Ectodermal cell (in vitro differentiated cells): ENCODE measurements at regions not wholly inside any gene's neighbourhood (a gene's known extent, or its start where the extent isn't known, plus 50 kb on each side); places are given as distances from the start of the nearest gene placed in this dataset.

Experiments used
- H3K27ac ChIP-seq: 2 replicates; pipeline ENCODE4 v1.7.0; 2013; ENCODE audit warnings: mild to moderate bottlenecking, low read depth, low read length; ENCODE audit not compliant: insufficient read depth, poor library complexity, severe bottlenecking
- H3K27me3 ChIP-seq: 2 replicates; pipeline ENCODE4 v1.7.0; 2013; ENCODE audit warnings: mild to moderate bottlenecking, low read length; ENCODE audit not compliant: insufficient read depth, control insufficient read depth, poor library complexity, severe bottlenecking
- H3K36me3 ChIP-seq: one replicate; pipeline ENCODE4 v1.7.0; 2013; ENCODE audit warnings: low read length; ENCODE audit not compliant: control insufficient read depth, insufficient read depth
- H3K4me1 ChIP-seq: one replicate; pipeline ENCODE4 v1.7.0; 2013; ENCODE audit warnings: low read length; ENCODE audit not compliant: control insufficient read depth, insufficient read depth
- H3K4me3 ChIP-seq: 2 replicates; pipeline ENCODE4 v1.7.0; 2013; ENCODE audit warnings: low read depth, low read length, control low read depth; ENCODE audit not compliant: insufficient read depth
- H3K9me3 ChIP-seq: 2 replicates; pipeline ENCODE4 v1.7.0; 2013; ENCODE audit warnings: mild to moderate bottlenecking, low read length, moderate library complexity; ENCODE audit not compliant: control insufficient read depth
- WGBS, 2 experiments: methylation state at CpG; one replicate each; pipeline ENCODE4 v1.1.7; 2013; ENCODE audit warnings: missing lambda C conversion rate in 2 of 2; 5-methylcytosine and 5-hydroxymethylcytosine counted together

GRCh38 chr22:47397673-47398072 is 635.2 kb downstream of the TBC1D22A start:
- Histone ChIP-seq H3K4me1 (no peaks in the 10 kb centered on the region), H3K36me3 (no peaks in the 10 kb centered on the region), H3K4me3 (no peak overlapping the region), H3K27me3 (no peaks in the 10 kb centered on the region), H3K27ac (no peak overlapping the region), H3K9me3 (peaks cover 12% of the 10 kb centered on the region)
- WGBS, 2 experiments, result 68 to 73% methylated on average over 9 of the region's 9 CpGs

- WGBS, 2 experiments, result 85 to 88% methylated on average over 12 of the region's 12 CpGs
- Histone ChIP-seq H3K4me1 (no peaks in the 10 kb centered on the region), H3K36me3 (no peaks in the 10 kb centered on the region), H3K27ac (no peak overlapping the region), H3K4me3 (no peak overlapping the region), H3K27me3 (no peaks in the 10 kb centered on the region), H3K9me3 (peaks cover 8% of the 10 kb centered on the region)
These were observed 634.1 kb downstream of the TBC1D22A start for GRCh38 chr22:47396515-47396914.

GRCh38 chr22:47396105-47396504 is 633.7 kb downstream of the TBC1D22A start:
- 85% methylated on average over 12 of the region's 12 CpGs for WGBS, 2 experiments
- no peak overlapping the region for H3K4me3 ChIP-seq

GRCh38 chr22:47395481-47395880 is 633.0 kb downstream of the TBC1D22A start:
- Histone ChIP-seq H3K27ac (no peak overlapping the region), H3K4me3 (no peak overlapping the region), H3K4me1 (no peaks in the 10 kb centered on the region), H3K9me3 (peaks cover 8% of the 10 kb centered on the region), H3K27me3 (no peaks in the 10 kb centered on the region), H3K36me3 (no peaks in the 10 kb centered on the region)
- WGBS, 2 experiments, result 72 to 77% methylated on average over 8 of the region's 8 CpGs

More at GRCh38 chr22:47396105-47396504, 633.7 kb downstream of the TBC1D22A start:
- Histone ChIP-seq H3K9me3 (peaks cover 6% of the 10 kb centered on the region), H3K27me3 (no peaks in the 10 kb centered on the region), H3K36me3 (no peaks in the 10 kb centered on the region), H3K27ac (no peak overlapping the region), H3K4me1 (no peaks in the 10 kb centered on the region)

- Histone ChIP-seq H3K27ac (no peak overlapping the region), H3K9me3 (peaks cover 9% of the 10 kb centered on the region), H3K4me1 (no peaks in the 10 kb centered on the region), H3K27me3 (no peaks in the 10 kb centered on the region), H3K36me3 (no peaks in the 10 kb centered on the region), H3K4me3 (no peak overlapping the region)
- 66 to 67% methylated on average over 12 of the region's 12 CpGs for WGBS, 2 experiments
These were observed 632.3 kb downstream of the TBC1D22A start for GRCh38 chr22:47394504-47395440.

- WGBS, 2 experiments, result 79 to 83% methylated on average over 9 of the region's 9 CpGs
- Histone ChIP-seq H3K4me1 (no peaks in the 10 kb centered on the region), H3K36me3 (no peaks in the 10 kb centered on the region)
These were observed 630.7 kb downstream of the TBC1D22A start for GRCh38 chr22:47393191-47393590.

GRCh38 chr22:47392729-47393128 is 630.3 kb downstream of the TBC1D22A start:
- H3K9me3 ChIP-seq, result peaks cover 9% of the 10 kb centered on the region
- no peak overlapping the region for H3K4me3 ChIP-seq
- no peaks in the 10 kb centered on the region for H3K4me1 ChIP-seq
- WGBS, 2 experiments, result 84 to 90% methylated on average over 8 of the region's 8 CpGs
- H3K27me3 ChIP-seq, result no peaks in the 10 kb centered on the region
- H3K27ac ChIP-seq, result no peak overlapping the region
- no peaks in the 10 kb centered on the region for H3K36me3 ChIP-seq

More at GRCh38 chr22:47393191-47393590, 630.7 kb downstream of the TBC1D22A start:
- Histone ChIP-seq H3K27ac (no peak overlapping the region), H3K9me3 (peaks cover 9% of the 10 kb centered on the region), H3K27me3 (no peaks in the 10 kb centered on the region), H3K4me3 (no peak overlapping the region)

- WGBS, 2 experiments, result 72 to 78% methylated on average over 11 of the region's 11 CpGs
- no peaks in the 10 kb centered on the region for H3K27me3 ChIP-seq
- H3K4me1 ChIP-seq, result no peaks in the 10 kb centered on the region
- H3K4me3 ChIP-seq, result no peak overlapping the region
- peaks cover 5% of the 10 kb centered on the region for H3K9me3 ChIP-seq
- no peaks in the 10 kb centered on the region for H3K36me3 ChIP-seq
- no peak overlapping the region for H3K27ac ChIP-seq
These were observed 629.6 kb downstream of the TBC1D22A start for GRCh38 chr22:47392054-47392347.

GRCh38 chr22:47391169-47392053 is 629.0 kb downstream of the TBC1D22A start:
- H3K27me3 ChIP-seq, result no peaks in the 10 kb centered on the region
- WGBS, 2 experiments, result 85 to 86% methylated on average over 23 of the region's 23 CpGs
- no peaks in the 10 kb centered on the region for H3K36me3 ChIP-seq
- H3K9me3 ChIP-seq, result peaks cover 5% of the 10 kb centered on the region
- H3K27ac ChIP-seq, result no peak overlapping the region
- H3K4me1 ChIP-seq, result no peaks in the 10 kb centered on the region
- no peak overlapping the region for H3K4me3 ChIP-seq
